ENCODE measurements at regions not wholly inside any gene's neighbourhood (a gene's known extent, or its start where the extent isn't known, plus 50 kb on each side); places are given as distances from the start of the nearest gene placed in this dataset.
"Not testable (repeated sequence)": the region's sequence is repeated elsewhere in the genome, so short reads cannot be mapped to it uniquely, and the experiment has no call there.

GRCh38 chrX:3470211-3470679 lies 123.8 kb upstream of the MXRA5 start:
- TF ChIP-seq POLR2A, CTCF (IDR thresholded peaks at IDR 0.05): not testable (repeated sequence)
